OCI-LY7 (cell line): ENCODE measurements at regions not wholly inside any gene's neighbourhood (a gene's known extent, or its start where the extent isn't known, plus 50 kb on each side); places are given as distances from the start of the nearest gene placed in this dataset.

Experiments
- BruUV-seq: library from RNA; stranded (reverse); fragments of 400-500 nt; replicated peaks from 2 replicates; lab custom pipeline; 2021; lab: Mats Ljungman, UMichigan
- CTCF ChIA-PET: fragments of 300-600 bp; sonication (Branson Sonifier 250); formaldehyde crosslinking; loops from one replicate; lab custom pipeline; 2022; ENCODE audit warnings: antibody characterized with exemption; ENCODE audit not compliant: unreplicated experiment; lab: Charles Lee
- POLR2A ChIA-PET: fragments of 300-600 bp; sonication (Branson Sonifier 250); formaldehyde crosslinking; loops from one replicate; lab custom pipeline; 2022; ENCODE audit warnings: antibody characterized with exemption; lab: Charles Lee
- DNase-seq: peaks from one replicate; pipeline ENCODE4 v3.0.0-alpha.2; 2015; ENCODE audit warnings: low spot score
- H2AFZ ChIP-seq: fragments of 200-600 bp; sonication (generic), shearing (Covaris generic); 2 replicates; pipeline ENCODE4 v1.6.1; 2014; ENCODE audit warnings: mild to moderate bottlenecking, antibody characterized with exemption, low read length, moderate library complexity
- H3K27ac ChIP-seq: fragments of 200-600 bp; sonication (generic); 2 replicates; pipeline ENCODE4 v1.5.1; 2014; ENCODE audit warnings: mixed run types, low read depth, mild to moderate bottlenecking, moderate library complexity, low read length, inconsistent platforms; ENCODE audit not compliant: poor library complexity, severe bottlenecking
- H3K36me3 ChIP-seq: fragments of 200-600 bp; sonication (generic); 2 replicates; pipeline ENCODE4 v1.6.1; 2014; ENCODE audit warnings: mild to moderate bottlenecking, antibody characterized with exemption, low read length, moderate library complexity, mixed read lengths; ENCODE audit not compliant: insufficient read depth
- H3K4me1 ChIP-seq: fragments of 200-600 bp; sonication (generic); 2 replicates; pipeline ENCODE4 v1.5.1; 2014; ENCODE audit warnings: mild to moderate bottlenecking, low read length; ENCODE audit not compliant: insufficient read depth, poor library complexity, severe bottlenecking
- H3K4me2 ChIP-seq: fragments of 200-600 bp; sonication (generic); 2 replicates; pipeline ENCODE4 v1.6.1; 2014; ENCODE audit warnings: mild to moderate bottlenecking, low read length
- H3K4me3 ChIP-seq: fragments of 200-600 bp; sonication (generic); 2 replicates; pipeline ENCODE4 v1.5.1; 2014; ENCODE audit warnings: mild to moderate bottlenecking, low read depth, low read length; ENCODE audit not compliant: poor library complexity, severe bottlenecking
- H3K79me2 ChIP-seq: fragments of 200-600 bp; sonication (generic); 2 replicates; pipeline ENCODE4 v1.6.1; 2016; ENCODE audit warnings: low read depth, mild to moderate bottlenecking, low read length, moderate library complexity, mixed read lengths; ENCODE audit not compliant: insufficient read depth
- H3K9me2 ChIP-seq: fragments of 200-600 bp; sonication (generic); 2 replicates; pipeline ENCODE4 v1.6.1; 2016; ENCODE audit warnings: mild to moderate bottlenecking, low read length, mixed read lengths; ENCODE audit not compliant: insufficient read depth
- H3K9me3 ChIP-seq: fragments of 200-600 bp; sonication (generic); 2 replicates; pipeline ENCODE4 v1.6.1; 2014; ENCODE audit warnings: mild to moderate bottlenecking, mixed run types, low read length, mixed read lengths
- H4K20me1 ChIP-seq: fragments of 200-600 bp; sonication (generic); 2 replicates; pipeline ENCODE4 v1.6.1; 2014; ENCODE audit warnings: mild to moderate bottlenecking, antibody characterized with exemption, low read length, moderate library complexity, mixed read lengths; ENCODE audit not compliant: insufficient read depth
- CTCF ChIP-seq: fragments of 200-600 bp; sonication (generic); conservative IDR thresholded peaks from 2 replicates; pipeline ENCODE4 v1.5.1; 2014; ENCODE audit warnings: mild to moderate bottlenecking, antibody characterized with exemption, low read length, moderate library complexity, mixed read lengths
- EZH2phosphoT487 ChIP-seq: fragments of 200-600 bp; sonication (generic); IDR thresholded peaks from 2 replicates; pipeline ENCODE4 v1.6.1; 2018; ENCODE audit warnings: low read depth, borderline replicate concordance, mild to moderate bottlenecking, mixed run types, antibody characterized with exemption, low read length, moderate library complexity, mixed read lengths
- intact Hi-C: fragments of 100-400 bp; cut with micrococcal nuclease; formaldehyde crosslinking; loops from one replicate; pipeline ENCODE4 v1.10.0; 2022; ENCODE audit not compliant: unreplicated experiment

- CTCF ChIA-PET, result no interaction called here
- no peak overlapping the region for H3K27ac ChIP-seq
- intact Hi-C loops, result no loop called here
Measured at GRCh38 chr2:6474161-6475140, 391.3 kb downstream of the CMPK2 start.

GRCh38 chr2:6475155-6475940 lies 390.4 kb downstream of the CMPK2 start:
- no peak for TF ChIP-seq CTCF
- no peaks in the 10 kb centered on the region for H3K9me3 ChIP-seq
- CTCF ChIA-PET, result no interaction called here
- H3K27ac ChIP-seq, result no peak overlapping the region
- no peak for DNase-seq
- intact Hi-C loops, result no loop called here
- no peaks in the 10 kb centered on the region for H3K79me2 ChIP-seq
- no peaks in the 10 kb centered on the region for H3K9me2 ChIP-seq
- no peak overlapping the region; the same call in 1 of the 2 replicates for H2AFZ ChIP-seq
- no peaks in the 10 kb centered on the region for H3K36me3 ChIP-seq
- H4K20me1 ChIP-seq, result no peaks in the 10 kb centered on the region
- no peak overlapping the region for H3K4me2 ChIP-seq
- H3K4me1 ChIP-seq, result peaks cover 17% of the 10 kb centered on the region
- no peak overlapping the region for H3K4me3 ChIP-seq
- POLR2A ChIA-PET, result interaction anchor here (0.6 to 1.1 kb wide), 3 partner anchors 12 to 1438 kb away, joined by 3 to 6 read pairs (median 5); no protein-coding TSS in a partner anchor
- BruUV-seq, result no TSS peak

More at GRCh38 chr2:6474161-6475140, 391.3 kb downstream of the CMPK2 start:
- no peak overlapping the region for H3K4me3 ChIP-seq
- TF ChIP-seq CTCF, result no peak
- TF ChIP-seq EZH2phosphoT487, result no peak
- no TSS peak for BruUV-seq
- POLR2A ChIA-PET, result interaction anchor here (0.9 kb wide), 1 partner anchor 71 kb away, joined by 3 read pairs; no protein-coding TSS in a partner anchor
- no peak for DNase-seq
- H2AFZ ChIP-seq, result peak overlapping the region; percentile 0; the same call in 1 of the 2 replicates
- 0 out of 2 replicates have a peak, but pooled peaks cover 3% of the 10 kb centered on the region for H3K9me3 ChIP-seq
- H3K36me3 ChIP-seq, result no peaks in the 10 kb centered on the region
- H3K4me2 ChIP-seq, result no peak overlapping the region
- no peaks in the 10 kb centered on the region for H3K9me2 ChIP-seq
- H3K79me2 ChIP-seq, result no peaks in the 10 kb centered on the region
- no peaks in the 10 kb centered on the region for H4K20me1 ChIP-seq
- H3K4me1 ChIP-seq, result peaks cover 17% of the 10 kb centered on the region
